K562 (cell line): ENCODE measurements at regions not wholly inside any gene's neighbourhood (a gene's known extent, or its start where the extent isn't known, plus 50 kb on each side); places are given as distances from the start of the nearest gene placed in this dataset.

Source experiments
- ARID1B ChIP-seq: fragments of 450-650 bp; IDR thresholded peaks from 2 replicates; pipeline ENCODE4 v1.6.1; 2016; ENCODE audit warnings: antibody characterized with exemption, mild to moderate bottlenecking, inconsistent platforms
- CREB1 ChIP-seq, 2 experiments: sonication (generic) in 1 of 2; formaldehyde crosslinking in 1 of 2; IDR thresholded peaks; 2 replicates each; pipeline versions ENCODE4 v1.6.1 to v1.8.0; 2012 to 2022; ENCODE audit warnings: inconsistent platforms in 1 of 2, mild to moderate bottlenecking in 1 of 2, missing genetic modification reagents in 1 of 2, moderate library complexity in 1 of 2
- FOXM1 ChIP-seq, 2 experiments: fragments of 450-650 bp in 1 of 2; sonication (generic) in 1 of 2; formaldehyde crosslinking in 1 of 2; IDR thresholded peaks; 2 replicates each; pipeline versions ENCODE4 v1.6.1 to v1.9.0; 2017 to 2022; ENCODE audit warnings: low read depth in 2 of 2, mild to moderate bottlenecking in 2 of 2, missing genetic modification reagents in 1 of 2, moderate library complexity in 1 of 2
- MTA3 ChIP-seq: fragments of 450-650 bp; formaldehyde crosslinking; IDR thresholded peaks from 2 replicates; pipeline ENCODE4 v1.6.1; 2017; ENCODE audit warnings: mild to moderate bottlenecking, borderline replicate concordance
- NR2F6 ChIP-seq: fragments of 450-650 bp; formaldehyde crosslinking; IDR thresholded peaks from 2 replicates; pipeline ENCODE4 v1.4.0; 2020; ENCODE audit warnings: mild to moderate bottlenecking
- RNF2 ChIP-seq: sonication (generic); IDR thresholded peaks from 2 replicates; pipeline ENCODE4 v1.6.1; 2016
- ZNF347 ChIP-seq: fragments of 450-650 bp; formaldehyde crosslinking; IDR thresholded peaks from 2 replicates; pipeline ENCODE4 v1.4.0; 2020; ENCODE audit warnings: low read depth, mild to moderate bottlenecking, moderate library complexity
- ZNF584 ChIP-seq: fragments of 200-800 bp; sonication (Bioruptor generic); IDR thresholded peaks from 2 replicates; pipeline ENCODE4 v1.6.1; 2016; ENCODE audit warnings: low read depth, mild to moderate bottlenecking, missing genetic modification characterization, missing compliant biosample characterization
- ZNF778 ChIP-seq: fragments of 450-650 bp; formaldehyde crosslinking; IDR thresholded peaks from 2 replicates; pipeline ENCODE4 v1.4.0; 2020; ENCODE audit warnings: mild to moderate bottlenecking, moderate library complexity
- TF ChIP-seq, protein P1 (sequence below): IDR thresholded peaks from 3 replicates; pipeline ENCODE4 v1.6.1; 2011; ENCODE audit warnings: borderline replicate concordance, mild to moderate bottlenecking, moderate library complexity; ENCODE audit not compliant: insufficient read length; ENCODE audit errors: extremely low read depth

- TF ChIP-seq, protein P1, sequence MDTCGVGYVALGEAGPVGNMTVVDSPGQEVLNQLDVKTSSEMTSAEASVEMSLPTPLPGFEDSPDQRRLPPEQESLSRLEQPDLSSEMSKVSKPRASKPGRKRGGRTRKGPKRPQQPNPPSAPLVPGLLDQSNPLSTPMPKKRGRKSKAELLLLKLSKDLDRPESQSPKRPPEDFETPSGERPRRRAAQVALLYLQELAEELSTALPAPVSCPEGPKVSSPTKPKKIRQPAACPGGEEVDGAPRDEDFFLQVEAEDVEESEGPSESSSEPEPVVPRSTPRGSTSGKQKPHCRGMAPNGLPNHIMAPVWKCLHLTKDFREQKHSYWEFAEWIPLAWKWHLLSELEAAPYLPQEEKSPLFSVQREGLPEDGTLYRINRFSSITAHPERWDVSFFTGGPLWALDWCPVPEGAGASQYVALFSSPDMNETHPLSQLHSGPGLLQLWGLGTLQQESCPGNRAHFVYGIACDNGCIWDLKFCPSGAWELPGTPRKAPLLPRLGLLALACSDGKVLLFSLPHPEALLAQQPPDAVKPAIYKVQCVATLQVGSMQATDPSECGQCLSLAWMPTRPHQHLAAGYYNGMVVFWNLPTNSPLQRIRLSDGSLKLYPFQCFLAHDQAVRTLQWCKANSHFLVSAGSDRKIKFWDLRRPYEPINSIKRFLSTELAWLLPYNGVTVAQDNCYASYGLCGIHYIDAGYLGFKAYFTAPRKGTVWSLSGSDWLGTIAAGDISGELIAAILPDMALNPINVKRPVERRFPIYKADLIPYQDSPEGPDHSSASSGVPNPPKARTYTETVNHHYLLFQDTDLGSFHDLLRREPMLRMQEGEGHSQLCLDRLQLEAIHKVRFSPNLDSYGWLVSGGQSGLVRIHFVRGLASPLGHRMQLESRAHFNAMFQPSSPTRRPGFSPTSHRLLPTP = no peak
- TF ChIP-seq FOXM1 (IDR thresholded peaks at IDR 0.05; ENCODE audit: low read depth) (peak; percentile 84; the same call in 1 of the 2 replicates), FOXM1 (CRISPR knock-in tag; IDR thresholded peaks at IDR 0.05; ENCODE audit: low read depth) (no peak), ZNF584 (no peak), ZNF347 (CRISPR knock-in tag) (no peak), NR2F6 (CRISPR knock-in tag) (no peak), RNF2 (no peak), CREB1 (IDR thresholded peaks at IDR 0.05) (no peak), CREB1 (CRISPR knock-in tag; IDR thresholded peaks at IDR 0.05) (no peak), ZNF778 (no peak), ARID1B (peak; percentile 89), MTA3 (0 out of 2 replicates have a peak, but pooled peaks have one; percentile 23)
These were observed 632.3 kb upstream of the NR2F2 start (continued) for GRCh38 chr15:95698230-95698629.
